IPS-15b (cell line): ENCODE measurements at regions not wholly inside any gene's neighbourhood (a gene's known extent, or its start where the extent isn't known, plus 50 kb on each side); places are given as distances from the start of the nearest gene placed in this dataset.

Experiments used
- H3K27me3 ChIP-seq: one replicate; pipeline ENCODE4 v1.6.1; 2013; ENCODE audit warnings: low read length; ENCODE audit not compliant: control insufficient read depth, insufficient read depth
- H3K36me3 ChIP-seq: one replicate; pipeline ENCODE4 v1.6.1; 2013; ENCODE audit warnings: low read length; ENCODE audit not compliant: control insufficient read depth, insufficient read depth
- H3K4me1 ChIP-seq: one replicate; pipeline ENCODE4 v1.6.1; 2013; ENCODE audit warnings: mild to moderate bottlenecking, low read length; ENCODE audit not compliant: control insufficient read depth, insufficient read depth
- H3K4me3 ChIP-seq: one replicate; pipeline ENCODE4 v1.5.1; 2013; ENCODE audit warnings: low read depth, low read length
- H3K9ac ChIP-seq: one replicate; pipeline ENCODE4 v1.6.1; 2013; ENCODE audit warnings: low read depth, mild to moderate bottlenecking, low read length
- H3K9me3 ChIP-seq: one replicate; pipeline ENCODE4 v1.6.1; 2013; ENCODE audit warnings: mild to moderate bottlenecking, low read length; ENCODE audit not compliant: control insufficient read depth, insufficient read depth

DNA sequence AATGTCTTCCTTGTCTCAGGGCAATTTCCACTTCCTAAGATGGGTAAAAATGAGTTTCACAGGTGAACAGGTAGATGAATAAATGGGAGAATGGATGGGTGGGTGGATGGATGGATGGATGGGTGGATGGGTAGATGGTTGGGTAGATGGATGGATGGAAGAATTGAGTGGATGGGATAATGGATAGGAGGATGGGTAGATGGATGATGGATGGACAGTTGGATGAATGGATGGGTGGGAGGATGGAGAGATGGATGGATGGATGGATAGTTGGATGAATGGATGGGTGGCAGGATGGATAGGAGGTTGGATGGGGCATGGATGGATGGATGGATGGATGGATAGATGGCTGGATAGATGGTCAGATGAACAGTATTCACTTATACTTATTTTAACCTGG, 90.9 kb downstream of the LRRC30 start:
- no peak overlapping the region for H3K4me3 ChIP-seq
- no peaks in the 10 kb centered on the region for H3K27me3 ChIP-seq
- no peaks in the 10 kb centered on the region for H3K36me3 ChIP-seq
- H3K9ac ChIP-seq, result no peak overlapping the region
- no peaks in the 10 kb centered on the region for H3K4me1 ChIP-seq
- H3K9me3 ChIP-seq, result no peaks in the 10 kb centered on the region

DNA sequence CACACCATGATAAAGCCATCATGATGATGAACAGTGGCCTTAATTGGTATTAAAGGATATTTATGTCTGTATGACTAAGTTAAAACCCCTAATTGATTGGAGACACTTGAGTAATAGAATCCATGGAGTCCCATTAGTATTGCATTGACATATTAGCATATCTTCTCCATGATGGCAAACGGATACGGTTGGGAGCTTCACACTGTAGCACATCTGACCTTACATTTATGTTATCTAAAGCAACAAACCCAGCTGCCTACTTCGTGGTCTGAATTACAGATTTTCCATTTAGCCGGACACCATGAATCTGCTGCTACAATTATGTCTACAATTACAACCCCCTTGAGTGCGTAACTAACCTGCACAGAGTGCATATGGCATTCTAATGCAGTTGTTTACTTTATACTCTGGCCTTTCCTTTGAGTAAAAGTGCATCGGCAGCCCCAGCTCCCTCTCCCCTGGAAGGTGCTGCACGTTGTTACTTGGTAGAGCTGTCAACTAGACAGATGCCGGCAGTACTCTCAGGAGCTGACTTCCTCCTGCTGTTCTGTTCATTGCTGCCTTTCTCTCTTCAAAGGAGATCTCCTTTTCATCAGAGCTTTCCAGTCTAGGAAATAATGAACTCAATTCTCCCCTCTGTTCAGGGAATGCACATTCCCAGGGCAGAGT, 92.1 kb downstream of the LRRC30 start:
- Histone ChIP-seq H3K27me3 (no peaks in the 10 kb centered on the region), H3K36me3 (no peaks in the 10 kb centered on the region), H3K9me3 (no peaks in the 10 kb centered on the region), H3K9ac (no peak overlapping the region), H3K4me1 (no peaks in the 10 kb centered on the region), H3K4me3 (no peak overlapping the region)

DNA sequence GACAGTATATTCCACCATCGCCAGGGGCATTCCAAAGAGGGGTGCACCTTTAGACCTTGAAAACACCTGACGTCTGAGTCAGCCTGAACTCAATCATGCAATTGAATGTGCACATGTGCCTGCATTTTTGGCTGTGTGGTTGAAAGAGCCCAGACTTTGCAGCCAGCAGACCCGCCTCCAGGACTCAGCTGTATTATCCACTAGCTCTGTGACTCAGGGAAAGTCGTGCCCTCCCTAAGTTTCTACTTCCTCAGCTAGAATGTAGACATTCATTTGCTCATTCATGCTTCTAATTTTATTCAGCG, 94.2 kb downstream of the LRRC30 start:
- Histone ChIP-seq H3K4me1 (no peaks in the 10 kb centered on the region), H3K27me3 (no peaks in the 10 kb centered on the region), H3K36me3 (no peaks in the 10 kb centered on the region), H3K9me3 (no peaks in the 10 kb centered on the region), H3K9ac (no peak overlapping the region), H3K4me3 (no peak overlapping the region)

DNA sequence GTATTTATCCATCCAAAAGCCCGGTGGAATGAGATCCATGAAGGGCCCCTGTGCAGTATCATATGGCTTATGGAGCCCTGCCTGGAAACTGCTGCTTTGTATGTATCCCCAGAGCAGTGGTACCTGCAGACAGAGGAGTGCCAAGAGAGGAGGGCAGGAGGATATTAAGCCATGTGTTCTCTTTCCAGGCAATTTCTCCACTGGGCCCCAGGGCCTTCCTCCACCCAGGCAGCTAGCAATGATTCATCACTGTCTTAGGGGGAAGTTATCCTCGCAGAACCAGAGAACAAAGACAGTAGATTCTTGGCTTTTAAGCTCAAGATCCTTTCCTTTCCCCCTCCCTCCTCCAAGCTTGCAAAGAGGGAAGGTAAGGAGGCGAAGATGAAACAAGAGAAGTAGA, 98.1 kb downstream of the LRRC30 start:
- no peaks in the 10 kb centered on the region for H3K36me3 ChIP-seq
- H3K27me3 ChIP-seq, result no peaks in the 10 kb centered on the region
- no peak overlapping the region for H3K9ac ChIP-seq
- H3K4me3 ChIP-seq, result no peak overlapping the region
- no peaks in the 10 kb centered on the region for H3K4me1 ChIP-seq
- H3K9me3 ChIP-seq, result no peaks in the 10 kb centered on the region

DNA sequence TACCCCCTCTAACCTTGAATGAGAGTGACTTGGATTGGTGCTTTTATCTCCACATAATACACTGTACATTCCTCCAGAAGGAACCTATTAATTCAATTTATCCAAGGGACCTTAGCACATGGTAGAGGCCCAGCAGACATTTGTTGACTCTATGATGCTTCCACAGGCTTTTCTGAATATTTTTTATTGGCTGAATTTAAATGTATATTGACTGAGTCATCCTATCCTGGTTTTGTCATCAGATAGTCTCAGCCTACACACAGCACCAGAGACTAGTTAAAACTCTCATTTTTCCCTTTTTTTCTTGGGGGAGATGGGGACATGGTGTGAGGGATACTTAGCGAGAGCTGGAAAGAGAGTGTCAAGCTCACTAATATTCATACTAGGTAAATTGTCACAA, 101.6 kb downstream of the LRRC30 start:
- Histone ChIP-seq H3K4me3 (no peak overlapping the region), H3K9ac (no peak overlapping the region), H3K27me3 (no peaks in the 10 kb centered on the region), H3K36me3 (no peaks in the 10 kb centered on the region), H3K9me3 (no peaks in the 10 kb centered on the region), H3K4me1 (no peaks in the 10 kb centered on the region)

DNA sequence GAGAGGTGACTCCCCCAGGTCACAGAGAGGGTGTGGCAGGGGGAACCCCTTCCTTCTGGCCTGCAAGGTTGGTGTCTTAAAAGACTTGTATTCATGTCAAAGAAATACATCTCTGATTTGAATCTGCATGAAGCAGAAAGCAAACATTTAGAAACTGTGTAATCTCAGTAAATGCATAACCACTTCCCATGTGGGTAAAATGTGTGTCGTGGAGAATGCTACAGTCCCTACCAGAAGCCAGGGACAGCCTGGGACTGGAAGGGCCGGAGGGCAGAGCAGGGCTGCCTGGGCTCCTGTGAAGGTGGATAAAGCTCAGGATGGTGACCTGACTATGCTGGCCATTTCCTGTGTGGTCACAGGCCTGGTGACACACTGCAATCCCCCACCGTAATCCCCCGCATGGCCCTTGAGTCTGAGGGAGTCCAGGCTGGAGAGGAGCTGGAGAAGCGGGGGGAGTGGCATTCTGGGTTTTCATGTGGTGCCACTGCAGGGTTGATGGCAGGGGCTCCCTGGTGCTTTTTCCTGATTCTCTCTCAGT, 102.2 kb downstream of the LRRC30 start:
- Histone ChIP-seq H3K27me3 (no peaks in the 10 kb centered on the region), H3K9me3 (no peaks in the 10 kb centered on the region), H3K4me1 (no peaks in the 10 kb centered on the region), H3K4me3 (no peak overlapping the region), H3K36me3 (no peaks in the 10 kb centered on the region), H3K9ac (no peak overlapping the region)

DNA sequence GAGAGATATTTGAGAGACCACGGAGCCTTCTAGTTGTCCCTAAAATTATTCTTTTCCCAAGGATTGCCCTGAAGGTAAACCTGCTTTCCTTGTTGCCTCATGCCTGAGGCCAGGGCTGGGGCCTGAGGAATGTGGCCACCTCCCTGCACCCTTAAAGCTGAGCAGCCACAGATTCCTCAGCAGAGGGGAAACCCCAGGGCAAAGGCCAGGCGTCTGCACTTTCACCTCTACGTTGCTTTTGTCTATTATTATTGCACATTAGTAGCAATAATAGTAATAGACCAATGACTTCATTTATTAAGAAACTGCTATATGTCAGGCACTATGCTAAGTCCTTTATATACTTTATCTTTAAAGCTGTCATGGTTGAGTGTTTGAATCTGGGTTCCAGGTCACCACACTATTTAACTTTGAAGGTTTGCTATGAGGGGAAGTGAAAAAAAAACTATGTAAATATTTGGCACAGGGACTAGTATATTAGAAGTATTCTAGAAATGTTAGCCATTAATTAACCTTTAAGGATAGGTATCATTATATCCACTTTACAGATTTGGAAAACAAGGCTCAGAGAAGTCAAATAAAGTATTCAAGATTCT, 104.2 kb downstream of the LRRC30 start:
- Histone ChIP-seq H3K27me3 (no peaks in the 10 kb centered on the region), H3K9ac (no peak overlapping the region), H3K9me3 (no peaks in the 10 kb centered on the region), H3K4me1 (no peaks in the 10 kb centered on the region), H3K4me3 (no peak overlapping the region), H3K36me3 (no peaks in the 10 kb centered on the region)

DNA sequence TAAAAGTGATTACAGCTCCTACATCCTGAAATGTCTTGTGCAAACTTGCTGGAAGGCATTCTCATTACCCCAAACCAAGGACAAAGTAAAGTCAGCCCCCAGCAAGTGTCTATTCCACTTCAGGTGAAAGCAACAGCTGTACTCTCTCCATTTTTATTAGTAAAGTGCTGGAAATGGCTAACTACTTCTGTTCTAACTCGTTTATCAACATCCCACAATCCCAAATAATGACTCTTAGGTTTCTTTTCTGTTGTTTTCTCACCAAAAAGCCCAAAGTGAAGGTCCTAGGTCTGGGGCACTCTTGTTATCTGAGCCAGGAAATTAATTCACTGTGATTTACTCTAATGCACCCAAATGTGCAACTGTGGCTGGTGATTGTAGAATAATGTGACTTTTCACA, 105.7 kb downstream of the LRRC30 start:
- no peaks in the 10 kb centered on the region for H3K36me3 ChIP-seq
- H3K9ac ChIP-seq, result no peak overlapping the region
- H3K4me1 ChIP-seq, result no peaks in the 10 kb centered on the region
- H3K27me3 ChIP-seq, result no peaks in the 10 kb centered on the region
- H3K9me3 ChIP-seq, result no peaks in the 10 kb centered on the region
- no peak overlapping the region for H3K4me3 ChIP-seq

DNA sequence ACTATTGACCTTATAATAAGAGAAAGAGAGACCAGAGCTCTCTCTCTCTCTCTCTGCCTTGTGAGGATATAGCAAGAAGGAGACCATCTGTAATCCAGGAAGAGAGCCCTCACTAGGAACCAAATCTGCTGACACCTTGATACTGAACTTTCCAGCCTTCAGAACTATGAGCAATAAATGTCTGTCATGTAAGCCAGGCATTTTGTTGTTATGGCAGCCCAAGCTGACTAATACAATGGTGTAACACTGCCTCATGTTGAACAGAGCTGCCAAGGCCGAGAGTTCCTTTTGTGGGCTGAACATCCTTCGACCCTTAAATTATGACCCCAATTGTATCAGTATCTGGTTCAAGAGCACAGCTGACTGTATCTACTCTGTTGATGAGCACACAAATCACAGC, 108.0 kb downstream of the LRRC30 start:
- no peaks in the 10 kb centered on the region for H3K27me3 ChIP-seq
- H3K9ac ChIP-seq, result no peak overlapping the region
- no peaks in the 10 kb centered on the region for H3K4me1 ChIP-seq
- no peak overlapping the region for H3K4me3 ChIP-seq
- H3K9me3 ChIP-seq, result no peaks in the 10 kb centered on the region
- H3K36me3 ChIP-seq, result no peaks in the 10 kb centered on the region

DNA sequence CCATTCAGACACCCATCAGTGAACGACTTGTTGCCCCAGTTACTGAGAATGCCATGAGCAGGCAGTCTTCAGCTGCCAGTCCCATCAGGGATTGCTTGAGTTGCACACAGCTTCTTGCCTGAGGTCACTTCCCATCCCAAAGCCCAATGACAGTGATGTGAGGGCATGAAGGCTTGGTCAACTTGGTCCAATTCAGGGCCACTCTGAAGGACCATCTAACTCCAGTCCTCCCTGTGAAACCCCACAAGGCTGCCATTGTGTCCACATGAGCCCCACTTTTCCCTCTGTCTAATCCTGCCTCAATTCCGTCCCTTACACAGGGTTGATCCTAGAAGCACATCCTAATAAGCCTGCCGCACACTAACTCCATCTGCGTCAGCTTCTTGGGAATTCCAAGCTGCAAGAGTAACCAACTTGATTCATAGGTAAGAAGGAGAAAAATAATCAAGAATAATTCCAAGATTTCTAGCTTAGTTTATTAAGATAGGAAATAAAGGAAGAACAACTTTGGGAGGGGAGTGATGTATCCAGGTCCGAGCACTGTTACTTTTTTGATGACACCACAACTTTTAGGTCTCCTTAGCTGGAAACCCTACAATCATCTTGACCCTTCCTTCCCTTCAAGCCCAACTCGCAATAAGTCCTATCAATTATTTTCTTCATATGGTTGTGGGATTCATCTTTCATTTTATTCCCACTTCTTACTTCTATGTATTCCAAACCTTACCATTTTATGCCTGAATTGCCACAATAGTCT, 110.9 kb downstream of the LRRC30 start:
- no peak overlapping the region for H3K9ac ChIP-seq
- no peak overlapping the region for H3K4me3 ChIP-seq
- no peaks in the 10 kb centered on the region for H3K9me3 ChIP-seq
- H3K36me3 ChIP-seq, result no peaks in the 10 kb centered on the region
- no peaks in the 10 kb centered on the region for H3K4me1 ChIP-seq
- no peaks in the 10 kb centered on the region for H3K27me3 ChIP-seq

DNA sequence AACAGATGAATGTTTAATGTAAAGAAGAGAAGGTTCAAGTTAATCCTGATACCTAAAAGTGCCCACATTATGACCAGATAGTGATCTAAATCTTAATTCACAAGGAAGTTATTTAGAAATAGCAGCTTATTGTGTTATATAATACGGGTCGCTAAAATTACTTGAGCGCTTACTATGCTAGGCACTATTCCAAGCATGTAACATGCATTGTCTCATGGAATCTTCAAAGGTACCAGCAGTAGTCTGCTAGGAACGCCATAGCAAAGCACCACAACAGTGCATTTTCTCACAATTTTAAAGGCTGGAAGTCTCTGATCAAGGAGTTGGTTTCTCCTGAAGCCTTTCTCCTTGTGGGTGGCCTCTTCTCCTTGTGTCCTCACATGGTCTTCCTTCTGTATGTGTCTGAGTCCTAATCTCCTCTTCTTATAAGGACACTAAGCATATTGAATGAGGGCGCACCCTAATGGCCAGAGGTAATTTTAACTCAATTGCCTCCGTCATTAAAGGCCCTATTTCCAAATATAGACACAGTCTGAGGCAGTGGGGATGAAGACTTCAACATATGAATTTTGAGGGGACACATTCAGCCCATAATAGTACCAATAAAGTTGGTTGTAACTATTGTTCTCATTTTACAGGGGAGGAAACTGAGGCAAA, 118.4 kb downstream of the LRRC30 start:
- Histone ChIP-seq H3K4me1 (no peaks in the 10 kb centered on the region), H3K4me3 (no peak overlapping the region), H3K27me3 (no peaks in the 10 kb centered on the region), H3K9ac (no peak overlapping the region), H3K9me3 (no peaks in the 10 kb centered on the region), H3K36me3 (no peaks in the 10 kb centered on the region)
